ENCODE measurements at regions not wholly inside any gene's neighbourhood (a gene's known extent, or its start where the extent isn't known, plus 50 kb on each side); places are given as distances from the start of the nearest gene placed in this dataset.
"Not testable (repeated sequence)": the region's sequence is repeated elsewhere in the genome, so short reads cannot be mapped to it uniquely, and the experiment has no call there.

- H3K4me3 Mint-ChIP-seq, result no peak overlapping the region
Measured at GRCh38 chrX:14347523-14347922, 181.8 kb upstream of the GLRA2 start.

DNA sequence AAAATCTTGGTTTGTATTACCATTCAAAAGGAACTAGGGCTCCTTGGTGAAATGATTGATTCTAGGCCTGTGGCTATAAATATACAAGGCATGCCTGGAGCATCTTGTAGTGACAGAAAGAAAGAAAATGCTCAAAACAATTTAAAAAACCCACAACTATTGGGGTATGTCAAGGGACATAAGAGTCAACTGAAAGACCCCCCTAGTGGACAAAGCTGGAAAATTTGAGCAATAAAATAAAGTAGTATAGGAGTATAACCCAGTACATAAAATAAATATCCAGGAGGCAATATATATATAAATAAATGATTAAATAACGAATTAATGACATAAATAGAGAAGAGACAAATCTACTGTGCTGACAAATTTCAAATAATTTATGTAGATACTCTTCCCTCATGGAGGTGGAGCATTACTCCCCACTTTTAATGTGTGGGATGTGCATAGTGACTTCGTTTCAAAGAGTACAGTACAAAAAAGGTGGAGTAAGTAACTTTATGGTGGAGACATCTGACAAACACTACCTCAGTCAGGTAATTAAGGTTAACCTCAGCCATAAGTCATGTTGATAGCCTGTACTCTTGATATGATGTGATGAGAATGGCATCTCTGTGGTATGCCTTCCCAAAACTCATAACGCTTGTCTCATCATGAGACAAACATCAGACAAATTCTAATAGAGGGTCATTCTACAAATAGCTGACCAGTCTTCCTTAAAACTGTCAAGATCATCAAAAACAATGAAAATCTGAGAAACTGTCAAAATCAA lies 185.0 kb upstream of the GLRA2 start:
- Mint-ChIP-seq H3K36me3 (ENCODE audit: low read depth) (no peaks in the 10 kb centered on the region), H3K4me1 (no peaks in the 10 kb centered on the region), H3K27me3 (no peaks in the 10 kb centered on the region), H3K27ac (no peak overlapping the region), H3K4me3 (no peak overlapping the region), H3K9me3 (ENCODE audit: low read depth) (peaks cover 4% of the 10 kb centered on the region)
- ATAC-seq (no peak), DNase-seq (no peak)
- CTCF ChIA-PET, result no interaction called here
- POLR2A ChIA-PET, result no interaction called here
- intact Hi-C loops (cut with DNase I, micrococcal nuclease), result no loop called here

More at GRCh38 chrX:14347523-14347922, 181.8 kb upstream of the GLRA2 start:
- Mint-ChIP-seq H3K9me3 (ENCODE audit: low read depth) (peaks cover 4% of the 10 kb centered on the region), H3K36me3 (ENCODE audit: low read depth) (no peaks in the 10 kb centered on the region), H3K27me3 (no peaks in the 10 kb centered on the region), H3K4me1 (no peaks in the 10 kb centered on the region), H3K27ac (no peak overlapping the region)
- ATAC-seq, result no peak
- DNase-seq, result no peak
- ChIA-PET POLR2A (no interaction called here), CTCF (no interaction called here)
- intact Hi-C loops (cut with DNase I, micrococcal nuclease), result no loop called here

- Mint-ChIP-seq H3K36me3 (ENCODE audit: low read depth) (no peaks in the 10 kb centered on the region), H3K4me3 (no peak overlapping the region), H3K9me3 (ENCODE audit: low read depth) (no peaks in the 10 kb centered on the region), H3K27me3 (no peaks in the 10 kb centered on the region), H3K4me1 (no peaks in the 10 kb centered on the region), H3K27ac (no peak overlapping the region)
- ChIA-PET CTCF (no interaction called here), POLR2A (no interaction called here)
- no peak for ATAC-seq
- intact Hi-C loops (cut with DNase I, micrococcal nuclease), result no loop called here
- no peak for DNase-seq
Measured at GRCh38 chrX:14309431-14309830, 219.9 kb upstream of the GLRA2 start.

DNA sequence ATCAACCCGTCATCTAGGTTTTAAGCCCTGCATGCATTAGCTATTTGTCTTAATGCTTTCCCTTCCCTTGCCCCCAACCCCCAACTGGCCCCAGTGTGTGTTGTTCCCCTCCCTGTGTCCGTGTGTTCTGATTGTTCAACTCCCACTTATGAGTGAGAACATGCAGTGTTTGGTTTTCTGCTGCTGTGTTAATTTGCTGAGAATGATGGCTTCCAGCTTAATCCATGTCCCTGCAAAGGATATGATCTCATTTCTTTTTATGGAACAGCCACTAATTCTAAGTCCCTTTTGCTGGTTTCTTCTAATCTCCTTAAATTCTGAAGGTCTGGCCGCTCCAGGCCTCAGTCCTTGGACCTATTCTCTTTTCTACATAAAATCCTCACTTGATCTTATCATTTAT lies 220.4 kb upstream of the GLRA2 start:
- DNase-seq; H3K27ac Mint-ChIP-seq; H3K4me3 Mint-ChIP-seq; H3K9me3 Mint-ChIP-seq (ENCODE audit: low read depth); ATAC-seq; CTCF ChIA-PET; H3K36me3 Mint-ChIP-seq (ENCODE audit: low read depth); intact Hi-C loops (cut with DNase I, micrococcal nuclease); POLR2A ChIA-PET; H3K4me1 Mint-ChIP-seq; H3K27me3 Mint-ChIP-seq: not testable (repeated sequence)

DNA sequence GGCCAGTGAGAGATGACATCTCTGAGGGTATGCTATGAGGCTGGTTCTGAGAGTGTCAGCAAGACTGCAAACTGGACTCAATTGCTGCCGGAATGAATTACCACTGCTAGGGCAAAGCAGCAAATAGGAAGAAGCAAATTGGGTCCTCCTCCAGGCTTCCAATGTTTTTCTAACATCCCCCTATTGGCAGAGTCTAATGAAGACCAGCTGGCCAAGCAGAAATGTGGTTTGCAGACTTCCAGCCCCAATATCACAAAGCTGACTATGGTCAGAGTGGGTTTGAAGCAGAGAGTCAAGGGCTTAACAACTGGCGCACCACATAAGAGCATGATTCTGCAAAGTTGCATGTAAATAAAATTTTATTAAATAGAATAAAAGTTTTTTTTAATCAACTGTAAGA lies 225.4 kb upstream of the GLRA2 start:
- POLR2A ChIA-PET, result no interaction called here

DNA sequence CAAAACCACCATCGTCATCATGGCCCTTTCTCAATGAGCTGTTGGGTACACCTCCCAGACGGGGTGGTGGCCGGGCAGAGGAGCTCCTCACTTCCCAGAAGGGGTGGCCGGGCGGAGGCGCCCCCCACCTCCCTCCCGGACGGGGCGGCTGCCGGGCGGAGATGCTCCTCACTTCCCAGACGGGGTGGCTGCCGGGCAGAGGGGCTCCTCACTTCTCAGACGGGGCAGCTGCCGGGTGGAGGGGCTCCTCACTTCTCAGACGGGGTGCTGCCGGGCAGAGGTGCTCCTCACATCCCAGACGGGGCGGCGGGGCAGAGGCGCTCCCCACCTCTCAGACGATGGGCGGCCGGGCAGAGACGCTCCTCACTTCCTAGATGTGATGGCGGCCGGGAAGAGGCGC lies 226.8 kb upstream of the GLRA2 start:
- CTCF ChIA-PET; H3K4me3 Mint-ChIP-seq; POLR2A ChIA-PET; intact Hi-C loops (cut with DNase I, micrococcal nuclease); H3K27me3 Mint-ChIP-seq; H3K27ac Mint-ChIP-seq; H3K4me1 Mint-ChIP-seq; ATAC-seq; H3K36me3 Mint-ChIP-seq (ENCODE audit: low read depth); H3K9me3 Mint-ChIP-seq (ENCODE audit: low read depth); DNase-seq: not testable (repeated sequence)

More for the DNA sequence above, 225.4 kb upstream of the GLRA2 start:
- ATAC-seq (no peak), DNase-seq (no peak)
- no peaks in the 10 kb centered on the region for H3K36me3 Mint-ChIP-seq (ENCODE audit: low read depth)
- intact Hi-C loops (cut with DNase I, micrococcal nuclease), result no loop called here
- H3K4me3 Mint-ChIP-seq, result no peak overlapping the region
- H3K27me3 Mint-ChIP-seq, result no peaks in the 10 kb centered on the region
- H3K9me3 Mint-ChIP-seq (ENCODE audit: low read depth), result no peaks in the 10 kb centered on the region
- H3K27ac Mint-ChIP-seq, result no peak overlapping the region
- CTCF ChIA-PET, result no interaction called here
- H3K4me1 Mint-ChIP-seq, result no peaks in the 10 kb centered on the region

DNA sequence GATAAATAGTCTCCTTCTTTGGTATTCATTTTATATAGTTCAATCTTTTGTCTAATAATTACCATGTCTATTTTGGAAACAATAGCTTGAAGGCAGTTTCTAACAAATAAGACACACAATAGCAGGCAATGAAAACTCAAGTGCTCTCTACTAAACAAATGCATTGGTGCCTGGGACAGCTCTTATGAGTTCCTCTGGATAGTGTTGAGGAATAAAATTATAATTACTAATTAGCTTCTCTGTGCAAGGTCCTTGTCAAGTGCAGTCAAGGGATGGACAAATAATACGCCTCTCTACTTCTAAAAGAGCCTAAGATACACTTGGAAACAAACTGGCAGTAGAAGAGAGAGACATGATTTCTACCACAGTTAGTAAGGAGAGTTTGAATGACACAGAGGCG lies 229.0 kb upstream of the GLRA2 start:
- no peaks in the 10 kb centered on the region for H3K9me3 Mint-ChIP-seq (ENCODE audit: low read depth)
- ATAC-seq (no peak), DNase-seq (no peak)
- H3K4me1 Mint-ChIP-seq, result no peaks in the 10 kb centered on the region
- intact Hi-C loops (cut with DNase I, micrococcal nuclease), result no loop called here
- H3K36me3 Mint-ChIP-seq (ENCODE audit: low read depth), result no peaks in the 10 kb centered on the region
- no peaks in the 10 kb centered on the region for H3K27me3 Mint-ChIP-seq
- ChIA-PET CTCF (no interaction called here), POLR2A (no interaction called here)
- no peak overlapping the region for H3K27ac Mint-ChIP-seq
- no peak overlapping the region for H3K4me3 Mint-ChIP-seq

- Mint-ChIP-seq H3K9me3 (ENCODE audit: low read depth) (no peaks in the 10 kb centered on the region), H3K4me3 (no peak overlapping the region), H3K36me3 (ENCODE audit: low read depth) (no peaks in the 10 kb centered on the region), H3K27ac (no peak overlapping the region), H3K4me1 (no peaks in the 10 kb centered on the region), H3K27me3 (no peaks in the 10 kb centered on the region)
- ATAC-seq, result no peak
- no peak for DNase-seq
- ChIA-PET POLR2A (no interaction called here), CTCF (no interaction called here)
- intact Hi-C loops (cut with DNase I, micrococcal nuclease), result no loop called here
Measured at GRCh38 chrX:14295426-14295825, 233.9 kb upstream of the GLRA2 start.

DNA sequence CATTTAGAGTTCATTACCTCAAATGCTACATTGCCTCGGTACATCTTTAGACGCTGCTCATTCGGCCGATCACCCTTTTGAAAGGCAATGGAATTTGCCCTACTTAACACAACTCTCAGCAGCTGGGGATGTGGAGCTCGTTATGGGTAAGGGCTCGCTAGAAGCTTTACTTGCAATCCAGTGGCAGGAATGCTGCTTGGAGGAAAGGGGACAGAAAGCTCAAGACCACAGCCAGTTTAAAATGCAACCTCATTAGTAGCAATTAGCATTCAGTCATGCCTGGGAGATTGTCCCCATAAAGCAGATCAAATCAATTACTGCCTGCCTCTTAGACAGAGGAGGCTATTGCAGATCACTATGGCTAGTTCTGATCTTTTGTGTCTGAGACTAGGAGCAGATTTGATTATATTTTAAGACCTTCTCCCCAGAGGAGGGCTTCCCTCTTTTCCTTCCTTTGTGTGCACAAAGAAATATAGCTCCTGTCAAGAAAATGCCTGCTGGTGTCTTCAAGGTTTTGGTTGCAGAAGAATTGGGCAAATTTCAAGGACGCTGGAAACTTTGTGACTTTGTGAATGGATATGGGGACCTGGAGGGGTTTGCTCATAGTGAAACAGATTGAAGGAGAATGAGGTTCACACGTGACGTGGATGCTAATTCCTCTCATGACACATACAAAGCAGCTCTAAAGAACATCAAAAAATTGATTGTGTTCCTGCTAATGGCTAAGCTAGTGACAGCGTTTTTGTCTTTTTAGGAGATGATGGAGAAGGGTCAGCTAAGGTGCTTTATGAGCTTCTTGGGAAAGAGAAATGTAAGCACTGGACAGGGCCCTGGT lies 237.5 kb upstream of the GLRA2 start:
- intact Hi-C loops (cut with DNase I, micrococcal nuclease), result no loop called here
- Mint-ChIP-seq H3K36me3 (ENCODE audit: low read depth) (no peaks in the 10 kb centered on the region), H3K27me3 (no peaks in the 10 kb centered on the region), H3K27ac (no peak overlapping the region), H3K4me3 (no peak overlapping the region), H3K4me1 (no peaks in the 10 kb centered on the region), H3K9me3 (ENCODE audit: low read depth) (no peaks in the 10 kb centered on the region)
- ChIA-PET POLR2A (no interaction called here), CTCF (no interaction called here)
- ATAC-seq (no peak), DNase-seq (no peak)

DNA sequence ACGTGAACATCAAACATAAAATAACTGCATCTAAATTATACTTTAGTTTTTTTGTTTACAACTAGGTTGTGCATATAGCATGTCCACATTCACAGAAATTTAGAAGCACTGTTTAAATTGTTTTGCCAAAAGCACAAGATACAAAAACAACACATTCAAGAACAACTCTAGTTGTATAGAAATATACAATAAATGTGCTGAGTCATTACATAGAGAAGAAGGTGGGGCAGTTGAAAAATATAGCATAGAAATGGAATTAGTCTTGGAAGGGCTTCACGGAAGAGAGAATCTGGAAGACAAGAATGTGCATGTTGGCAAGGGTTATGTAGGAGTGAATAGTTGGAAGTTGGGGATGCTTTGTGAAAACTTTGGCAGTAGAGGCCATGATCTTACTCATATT lies 239.0 kb upstream of the GLRA2 start:
- POLR2A ChIA-PET, result no interaction called here
- Mint-ChIP-seq H3K36me3 (ENCODE audit: low read depth) (no peaks in the 10 kb centered on the region), H3K4me1 (no peaks in the 10 kb centered on the region), H3K27ac (no peak overlapping the region), H3K27me3 (no peaks in the 10 kb centered on the region), H3K9me3 (ENCODE audit: low read depth) (no peaks in the 10 kb centered on the region), H3K4me3 (no peak overlapping the region)
- ATAC-seq, result no peak
- CTCF ChIA-PET, result no interaction called here
- intact Hi-C loops (cut with DNase I, micrococcal nuclease), result no loop called here
- no peak for DNase-seq

DNA sequence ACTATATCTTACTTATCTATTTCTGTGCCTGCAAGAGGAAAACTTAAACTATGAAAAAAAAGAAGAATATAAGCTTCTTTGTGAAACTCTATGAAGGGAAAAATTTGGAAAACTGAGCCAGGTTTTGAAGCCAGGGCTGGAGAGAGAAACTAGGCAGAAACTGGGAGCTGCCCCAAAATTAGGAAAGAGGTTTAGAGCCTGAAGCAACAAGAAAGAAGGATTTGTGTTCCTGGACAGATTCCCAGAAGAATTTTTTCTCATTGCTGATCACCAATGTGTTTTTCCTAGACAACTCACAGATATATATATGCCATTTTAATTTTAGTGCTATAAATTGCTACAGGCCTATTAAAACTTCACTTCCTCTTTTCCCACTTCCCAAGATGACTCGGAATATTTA lies 245.0 kb upstream of the GEMIN8 start:
- ATAC-seq, result no peak
- intact Hi-C loops (cut with DNase I, micrococcal nuclease), result no loop called here
- H3K36me3 Mint-ChIP-seq (ENCODE audit: low read depth), result no peaks in the 10 kb centered on the region
- no peaks in the 10 kb centered on the region for H3K27me3 Mint-ChIP-seq
- DNase-seq, result no peak
- H3K27ac Mint-ChIP-seq, result no peak overlapping the region
- H3K4me3 Mint-ChIP-seq, result no peak overlapping the region
- H3K9me3 Mint-ChIP-seq (ENCODE audit: low read depth), result peaks cover 3% of the 10 kb centered on the region
- CTCF ChIA-PET, result no interaction called here
- no peaks in the 10 kb centered on the region for H3K4me1 Mint-ChIP-seq
- POLR2A ChIA-PET, result no interaction called here

GRCh38 chrX:14267216-14267615 lies 237.5 kb upstream of the GEMIN8 start:
- Mint-ChIP-seq H3K4me3 (no peak overlapping the region), H3K27me3 (no peaks in the 10 kb centered on the region), H3K27ac (no peak overlapping the region), H3K9me3 (ENCODE audit: low read depth) (peaks cover 2% of the 10 kb centered on the region), H3K4me1 (no peaks in the 10 kb centered on the region), H3K36me3 (ENCODE audit: low read depth) (no peaks in the 10 kb centered on the region)
- intact Hi-C loops (cut with DNase I, micrococcal nuclease), result no loop called here
- ATAC-seq (no peak), DNase-seq (no peak)
- CTCF ChIA-PET, result no interaction called here
- POLR2A ChIA-PET, result no interaction called here
